ENCODE measurements at regions not wholly inside any gene's neighbourhood (a gene's known extent, or its start where the extent isn't known, plus 50 kb on each side); places are given as distances from the start of the nearest gene placed in this dataset.

DNA sequence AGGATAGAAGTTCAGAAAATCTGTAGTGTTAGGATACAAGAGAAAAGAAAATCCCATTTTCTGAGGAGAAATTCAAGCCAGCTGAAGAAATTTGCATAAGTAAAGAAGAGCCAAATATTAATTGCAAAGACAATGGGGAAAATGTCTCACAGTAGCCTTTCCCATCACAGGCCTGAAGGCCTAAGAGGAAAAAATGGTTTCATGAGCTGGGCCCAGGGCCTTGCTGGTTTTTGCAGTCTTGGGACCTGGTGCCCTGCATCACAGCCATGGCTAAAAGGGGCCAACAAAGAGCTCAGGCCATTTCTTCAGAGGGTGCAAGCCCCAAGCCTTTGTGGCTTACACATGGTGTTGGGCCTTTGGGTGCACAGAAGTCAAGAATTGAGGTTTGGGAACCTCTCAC lies 413.6 kb upstream of the CYRIA start:
- no peaks in the 10 kb centered on the region for H3K9me3 ChIP-seq (replicated peaks; ENCODE audit: insufficient read depth, low read length)
- H3K4me3 ChIP-seq (ENCODE audit: low read length) = no peak overlapping the region
- H2AFZ ChIP-seq (ENCODE audit: low read length) = no peak overlapping the region
- DNase-seq = no peak
- TF ChIP-seq, protein P1, sequence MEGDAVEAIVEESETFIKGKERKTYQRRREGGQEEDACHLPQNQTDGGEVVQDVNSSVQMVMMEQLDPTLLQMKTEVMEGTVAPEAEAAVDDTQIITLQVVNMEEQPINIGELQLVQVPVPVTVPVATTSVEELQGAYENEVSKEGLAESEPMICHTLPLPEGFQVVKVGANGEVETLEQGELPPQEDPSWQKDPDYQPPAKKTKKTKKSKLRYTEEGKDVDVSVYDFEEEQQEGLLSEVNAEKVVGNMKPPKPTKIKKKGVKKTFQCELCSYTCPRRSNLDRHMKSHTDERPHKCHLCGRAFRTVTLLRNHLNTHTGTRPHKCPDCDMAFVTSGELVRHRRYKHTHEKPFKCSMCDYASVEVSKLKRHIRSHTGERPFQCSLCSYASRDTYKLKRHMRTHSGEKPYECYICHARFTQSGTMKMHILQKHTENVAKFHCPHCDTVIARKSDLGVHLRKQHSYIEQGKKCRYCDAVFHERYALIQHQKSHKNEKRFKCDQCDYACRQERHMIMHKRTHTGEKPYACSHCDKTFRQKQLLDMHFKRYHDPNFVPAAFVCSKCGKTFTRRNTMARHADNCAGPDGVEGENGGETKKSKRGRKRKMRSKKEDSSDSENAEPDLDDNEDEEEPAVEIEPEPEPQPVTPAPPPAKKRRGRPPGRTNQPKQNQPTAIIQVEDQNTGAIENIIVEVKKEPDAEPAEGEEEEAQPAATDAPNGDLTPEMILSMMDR (IDR thresholded peaks at IDR 0.05; ENCODE audit: low read length) = no peak
- no peak for TF ChIP-seq EZH2phosphoT487 (IDR thresholded peaks at IDR 0.05; ENCODE audit: low read length)
- no peak for TF ChIP-seq EZH2 (optimal IDR thresholded peaks at IDR 0.05; ENCODE audit: low read depth, low read length)
- no peak overlapping the region for H3K27ac ChIP-seq (ENCODE audit: low read length)
- no peak overlapping the region for H3K9ac ChIP-seq (ENCODE audit: low read length)
- no peaks in the 10 kb centered on the region for H3K9me2 ChIP-seq (replicated peaks; ENCODE audit: insufficient read depth, low read length)
- H4K20me1 ChIP-seq (ENCODE audit: insufficient read depth, low read length) = no peaks in the 10 kb centered on the region
- H3K4me1 ChIP-seq (ENCODE audit: low read length) = no peaks in the 10 kb centered on the region
- no peaks in the 10 kb centered on the region for H3K79me2 ChIP-seq (ENCODE audit: low read length)
- no peaks in the 10 kb centered on the region for H3K27me3 ChIP-seq (replicated peaks; ENCODE audit: insufficient read depth, low read length)
- H3K36me3 ChIP-seq (replicated peaks; ENCODE audit: insufficient read depth, low read length) = no peaks in the 10 kb centered on the region
- no peak overlapping the region for H3K4me2 ChIP-seq (ENCODE audit: low read depth, low read length)
- no peaks in the 10 kb centered on the region for H3F3A ChIP-seq (ENCODE audit: insufficient read depth, low read length)

DNA sequence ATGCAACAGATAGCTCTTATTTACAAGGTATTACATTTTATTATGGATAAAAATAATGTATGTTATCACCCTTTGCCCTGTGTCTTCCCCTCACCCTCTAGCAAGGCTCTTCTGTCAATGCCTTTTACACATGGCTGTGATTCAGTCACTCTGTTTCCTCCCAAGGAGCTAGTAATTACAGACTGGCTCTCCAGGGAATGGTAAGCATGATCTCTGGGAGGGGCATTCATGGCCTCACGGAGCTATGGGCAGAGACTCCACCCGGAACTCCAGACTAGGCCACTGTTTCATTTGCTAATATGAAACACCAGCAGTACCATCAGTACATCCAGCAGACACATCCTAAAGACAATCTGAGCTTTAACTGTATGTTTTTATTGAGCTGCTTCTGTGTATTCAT lies 410.9 kb upstream of the CYRIA start:
- Histone ChIP-seq H3K36me3 (replicated peaks; ENCODE audit: insufficient read depth, low read length) (no peaks in the 10 kb centered on the region), H3K27ac (ENCODE audit: low read length) (no peak overlapping the region), H3K79me2 (ENCODE audit: low read length) (no peaks in the 10 kb centered on the region), H3K4me2 (ENCODE audit: low read depth, low read length) (no peak overlapping the region), H4K20me1 (ENCODE audit: insufficient read depth, low read length) (no peaks in the 10 kb centered on the region), H3K9me2 (replicated peaks; ENCODE audit: insufficient read depth, low read length) (no peaks in the 10 kb centered on the region), H3K4me3 (ENCODE audit: low read length) (no peak overlapping the region), H3K27me3 (replicated peaks; ENCODE audit: insufficient read depth, low read length) (no peaks in the 10 kb centered on the region), H3F3A (ENCODE audit: insufficient read depth, low read length) (no peaks in the 10 kb centered on the region), H3K4me1 (ENCODE audit: low read length) (no peaks in the 10 kb centered on the region), H3K9ac (ENCODE audit: low read length) (no peak overlapping the region), H3K9me3 (replicated peaks; ENCODE audit: insufficient read depth, low read length) (no peaks in the 10 kb centered on the region), H2AFZ (ENCODE audit: low read length) (no peak overlapping the region)
- no peak for TF ChIP-seq EZH2 (optimal IDR thresholded peaks at IDR 0.05; ENCODE audit: low read depth, low read length)
- TF ChIP-seq EZH2phosphoT487 (IDR thresholded peaks at IDR 0.05; ENCODE audit: low read length) = no peak
- TF ChIP-seq, protein P1 (IDR thresholded peaks at IDR 0.05; ENCODE audit: low read length) = no peak
- no peak for DNase-seq

DNA sequence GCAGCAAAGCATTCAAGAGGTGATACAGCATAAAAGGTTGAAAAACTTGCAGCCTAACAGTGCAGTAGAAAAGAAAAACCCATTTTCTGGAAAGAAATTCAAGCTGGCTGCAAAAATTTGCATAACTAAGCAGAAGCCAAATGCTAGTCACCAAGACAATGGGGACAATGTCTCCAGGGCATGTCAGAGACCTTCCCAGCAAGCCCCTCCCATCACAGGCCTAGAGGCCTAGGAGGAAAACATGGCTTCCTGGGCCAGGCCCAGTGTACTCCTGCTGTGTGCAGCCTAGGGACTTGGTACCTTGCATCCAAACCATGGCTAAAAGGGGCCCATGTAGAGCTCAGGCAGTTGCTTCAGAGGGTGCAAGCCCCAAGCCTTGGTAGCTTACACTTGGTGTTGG lies 405.1 kb upstream of the CYRIA start:
- DNase-seq = no peak
- no peak overlapping the region for H3K4me3 ChIP-seq (ENCODE audit: low read length)
- no peaks in the 10 kb centered on the region for H4K20me1 ChIP-seq (ENCODE audit: insufficient read depth, low read length)
- H2AFZ ChIP-seq (ENCODE audit: low read length) = no peak overlapping the region
- H3K4me1 ChIP-seq (ENCODE audit: low read length) = no peaks in the 10 kb centered on the region
- H3K27me3 ChIP-seq (replicated peaks; ENCODE audit: insufficient read depth, low read length) = no peaks in the 10 kb centered on the region
- H3F3A ChIP-seq (ENCODE audit: insufficient read depth, low read length) = no peaks in the 10 kb centered on the region
- no peaks in the 10 kb centered on the region for H3K9me2 ChIP-seq (replicated peaks; ENCODE audit: insufficient read depth, low read length)
- no peak overlapping the region for H3K27ac ChIP-seq (ENCODE audit: low read length)
- no peak overlapping the region for H3K4me2 ChIP-seq (ENCODE audit: low read depth, low read length)
- H3K9ac ChIP-seq (ENCODE audit: low read length) = no peak overlapping the region
- no peaks in the 10 kb centered on the region for H3K9me3 ChIP-seq (replicated peaks; ENCODE audit: insufficient read depth, low read length)
- H3K79me2 ChIP-seq (ENCODE audit: low read length) = no peaks in the 10 kb centered on the region
- TF ChIP-seq EZH2phosphoT487 (IDR thresholded peaks at IDR 0.05; ENCODE audit: low read length) = no peak
- no peak for TF ChIP-seq EZH2 (optimal IDR thresholded peaks at IDR 0.05; ENCODE audit: low read depth, low read length)
- no peaks in the 10 kb centered on the region for H3K36me3 ChIP-seq (replicated peaks; ENCODE audit: insufficient read depth, low read length)

DNA sequence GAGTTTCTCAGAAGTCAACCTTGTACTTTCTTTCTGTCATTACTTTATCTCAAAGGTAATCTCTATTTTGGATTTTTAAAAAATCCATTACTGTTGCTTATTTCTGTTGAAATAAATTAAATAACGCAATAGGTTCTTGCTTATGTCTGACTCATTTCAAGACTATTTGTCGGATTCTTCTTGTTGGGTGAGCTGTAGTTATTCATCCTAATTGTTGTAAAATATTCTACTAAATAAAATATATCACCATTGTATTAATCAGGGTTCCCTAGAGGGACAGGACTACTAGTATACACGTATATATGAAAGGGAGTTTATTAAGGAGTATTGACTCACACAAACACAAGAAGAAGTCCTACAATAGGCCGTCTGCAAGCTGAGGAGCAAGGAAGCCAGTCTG lies 403.9 kb upstream of the CYRIA start:
- H3K4me2 ChIP-seq (ENCODE audit: low read depth, low read length) = no peak overlapping the region
- no peaks in the 10 kb centered on the region for H3K4me1 ChIP-seq (ENCODE audit: low read length)
- H2AFZ ChIP-seq (ENCODE audit: low read length) = no peak overlapping the region
- H3K9ac ChIP-seq (ENCODE audit: low read length) = no peak overlapping the region
- H3K9me3 ChIP-seq (replicated peaks; ENCODE audit: insufficient read depth, low read length) = no peaks in the 10 kb centered on the region
- TF ChIP-seq EZH2phosphoT487 (IDR thresholded peaks at IDR 0.05; ENCODE audit: low read length) = no peak
- TF ChIP-seq, protein P1 (IDR thresholded peaks at IDR 0.05; ENCODE audit: low read length) = no peak
- no peak for TF ChIP-seq EZH2 (optimal IDR thresholded peaks at IDR 0.05; ENCODE audit: low read depth, low read length)
- H3K36me3 ChIP-seq (replicated peaks; ENCODE audit: insufficient read depth, low read length) = no peaks in the 10 kb centered on the region
- no peaks in the 10 kb centered on the region for H3F3A ChIP-seq (ENCODE audit: insufficient read depth, low read length)
- no peak for DNase-seq
- no peak overlapping the region for H3K4me3 ChIP-seq (ENCODE audit: low read length)
- H3K27me3 ChIP-seq (replicated peaks; ENCODE audit: insufficient read depth, low read length) = no peaks in the 10 kb centered on the region
- H3K79me2 ChIP-seq (ENCODE audit: low read length) = no peaks in the 10 kb centered on the region
- no peaks in the 10 kb centered on the region for H4K20me1 ChIP-seq (ENCODE audit: insufficient read depth, low read length)
- no peak overlapping the region for H3K27ac ChIP-seq (ENCODE audit: low read length)
- H3K9me2 ChIP-seq (replicated peaks; ENCODE audit: insufficient read depth, low read length) = no peaks in the 10 kb centered on the region
